ENCODE measurements at regions not wholly inside any gene's neighbourhood (a gene's known extent, or its start where the extent isn't known, plus 50 kb on each side); places are given as distances from the start of the nearest gene placed in this dataset.

GRCh38 chr15:96807361-96807760 is 476.9 kb downstream of the NR2F2 start:
- H3K9me2 ChIP-seq (replicated peaks; ENCODE audit: insufficient read depth) = no peaks in the 10 kb centered on the region
- H3K27me3 ChIP-seq = no peaks in the 10 kb centered on the region
- no peak overlapping the region for H3K4me2 ChIP-seq
- H2AFZ ChIP-seq = no peak overlapping the region
- no peaks in the 10 kb centered on the region for H3K79me2 ChIP-seq
- H3K27ac ChIP-seq = no peak overlapping the region
- no peak overlapping the region for H3K4me3 ChIP-seq
- no peak for TF ChIP-seq EZH2 (IDR thresholded peaks at IDR 0.05; ENCODE audit: borderline replicate concordance)
- no peak for TF ChIP-seq EZH2phosphoT487 (IDR thresholded peaks at IDR 0.05; ENCODE audit: low read depth, severe bottlenecking, unreplicated experiment)
- TF ChIP-seq, protein P1, sequence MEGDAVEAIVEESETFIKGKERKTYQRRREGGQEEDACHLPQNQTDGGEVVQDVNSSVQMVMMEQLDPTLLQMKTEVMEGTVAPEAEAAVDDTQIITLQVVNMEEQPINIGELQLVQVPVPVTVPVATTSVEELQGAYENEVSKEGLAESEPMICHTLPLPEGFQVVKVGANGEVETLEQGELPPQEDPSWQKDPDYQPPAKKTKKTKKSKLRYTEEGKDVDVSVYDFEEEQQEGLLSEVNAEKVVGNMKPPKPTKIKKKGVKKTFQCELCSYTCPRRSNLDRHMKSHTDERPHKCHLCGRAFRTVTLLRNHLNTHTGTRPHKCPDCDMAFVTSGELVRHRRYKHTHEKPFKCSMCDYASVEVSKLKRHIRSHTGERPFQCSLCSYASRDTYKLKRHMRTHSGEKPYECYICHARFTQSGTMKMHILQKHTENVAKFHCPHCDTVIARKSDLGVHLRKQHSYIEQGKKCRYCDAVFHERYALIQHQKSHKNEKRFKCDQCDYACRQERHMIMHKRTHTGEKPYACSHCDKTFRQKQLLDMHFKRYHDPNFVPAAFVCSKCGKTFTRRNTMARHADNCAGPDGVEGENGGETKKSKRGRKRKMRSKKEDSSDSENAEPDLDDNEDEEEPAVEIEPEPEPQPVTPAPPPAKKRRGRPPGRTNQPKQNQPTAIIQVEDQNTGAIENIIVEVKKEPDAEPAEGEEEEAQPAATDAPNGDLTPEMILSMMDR (IDR thresholded peaks at IDR 0.05; ENCODE audit: poor library complexity) = no peak
- H3K36me3 ChIP-seq (replicated peaks; ENCODE audit: insufficient read depth, low read depth) = no peaks in the 10 kb centered on the region
- DNase-seq (ENCODE audit: low spot score) = no peak
- H3K4me1 ChIP-seq (ENCODE audit: insufficient read depth) = no peaks in the 10 kb centered on the region
- H3K9me3 ChIP-seq (ENCODE audit: low read depth) = no peaks in the 10 kb centered on the region
- H4K20me1 ChIP-seq (ENCODE audit: insufficient read depth, poor library complexity, severe bottlenecking) = no peaks in the 10 kb centered on the region
- 89% methylated on average over 4 of the region's 4 CpGs for WGBS (ENCODE audit: low lambda C conversion rate, missing lambda C conversion rate)

DNA sequence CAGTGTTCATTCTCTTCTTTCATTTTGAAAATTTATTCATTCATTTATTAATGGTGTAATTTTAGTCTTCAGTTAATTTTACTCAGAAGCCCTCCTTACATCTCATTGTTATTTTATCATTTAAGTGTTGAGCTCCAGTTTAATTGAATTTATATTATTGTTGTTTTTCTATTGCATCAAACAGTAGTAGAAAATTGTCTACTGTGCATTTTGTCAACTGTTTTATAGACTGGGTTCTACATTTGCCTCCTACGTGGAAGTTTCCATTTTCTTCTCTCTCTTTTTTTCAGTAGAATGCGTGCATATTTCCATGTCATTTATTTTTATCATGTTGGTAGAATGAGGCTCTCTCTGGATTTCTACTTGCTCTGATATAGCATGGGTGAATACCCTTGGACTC is 487.4 kb downstream of the NR2F2 start:
- no peak overlapping the region for H2AFZ ChIP-seq
- H3K4me1 ChIP-seq (ENCODE audit: insufficient read depth) = no peaks in the 10 kb centered on the region
- TF ChIP-seq EZH2 (IDR thresholded peaks at IDR 0.05; ENCODE audit: borderline replicate concordance) (no peak), EZH2phosphoT487 (IDR thresholded peaks at IDR 0.05; ENCODE audit: low read depth, severe bottlenecking, unreplicated experiment) (no peak)
- TF ChIP-seq, protein P1 (IDR thresholded peaks at IDR 0.05; ENCODE audit: poor library complexity) = no peak
- no peaks in the 10 kb centered on the region for H3K36me3 ChIP-seq (replicated peaks; ENCODE audit: insufficient read depth, low read depth)
- no peaks in the 10 kb centered on the region for H3K79me2 ChIP-seq
- no peaks in the 10 kb centered on the region for H3K27me3 ChIP-seq
- WGBS (ENCODE audit: low lambda C conversion rate, missing lambda C conversion rate) = 98% methylated on average over 2 of the region's 2 CpGs
- no peak overlapping the region for H3K27ac ChIP-seq
- H3K4me2 ChIP-seq = no peak overlapping the region
- no peaks in the 10 kb centered on the region for H4K20me1 ChIP-seq (ENCODE audit: insufficient read depth, poor library complexity, severe bottlenecking)
- no peak overlapping the region for H3K4me3 ChIP-seq
- H3K9me3 ChIP-seq (ENCODE audit: low read depth) = no peaks in the 10 kb centered on the region
- no peak for DNase-seq (ENCODE audit: low spot score)
- H3K9me2 ChIP-seq (replicated peaks; ENCODE audit: insufficient read depth) = no peaks in the 10 kb centered on the region

DNA sequence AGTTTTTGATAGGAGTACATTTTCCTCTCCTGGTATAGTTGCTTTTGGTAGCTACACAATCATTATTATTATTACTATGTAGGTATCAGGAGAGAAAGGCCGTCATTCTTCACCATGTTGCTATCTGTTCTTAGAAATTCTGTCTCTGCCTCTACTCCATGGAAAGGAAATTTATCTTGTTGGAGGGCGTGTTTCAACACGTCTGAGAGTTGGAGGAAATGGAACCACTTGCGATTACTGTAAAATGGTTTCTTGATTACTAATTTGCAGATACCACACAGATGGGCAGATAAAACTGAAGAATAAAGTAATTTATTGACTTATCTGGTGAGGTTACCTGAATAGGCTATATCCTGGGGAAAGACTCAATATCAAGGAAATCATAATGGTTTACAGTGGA is 488.4 kb downstream of the NR2F2 start:
- Histone ChIP-seq H3K9me3 (ENCODE audit: low read depth) (no peaks in the 10 kb centered on the region), H2AFZ (no peak overlapping the region)

More for the DNA sequence above, 488.4 kb downstream of the NR2F2 start:
- TF ChIP-seq, protein P1 (IDR thresholded peaks at IDR 0.05; ENCODE audit: poor library complexity) = no peak
- TF ChIP-seq EZH2 (IDR thresholded peaks at IDR 0.05; ENCODE audit: borderline replicate concordance) (no peak), EZH2phosphoT487 (IDR thresholded peaks at IDR 0.05; ENCODE audit: low read depth, severe bottlenecking, unreplicated experiment) (no peak)
- Histone ChIP-seq H3K9me2 (replicated peaks; ENCODE audit: insufficient read depth) (no peaks in the 10 kb centered on the region), H3K4me3 (no peak overlapping the region), H3K4me2 (no peak overlapping the region), H3K27me3 (no peaks in the 10 kb centered on the region), H4K20me1 (ENCODE audit: insufficient read depth, poor library complexity, severe bottlenecking) (no peaks in the 10 kb centered on the region), H3K79me2 (no peaks in the 10 kb centered on the region), H3K36me3 (replicated peaks; ENCODE audit: insufficient read depth, low read depth) (no peaks in the 10 kb centered on the region), H3K4me1 (ENCODE audit: insufficient read depth) (no peaks in the 10 kb centered on the region), H3K27ac (no peak overlapping the region)
- no peak for DNase-seq (ENCODE audit: low spot score)
- WGBS (ENCODE audit: low lambda C conversion rate, missing lambda C conversion rate) = 89% methylated on average over 4 of the region's 4 CpGs
